ENCODE measurements at regions not wholly inside any gene's neighbourhood (a gene's known extent, or its start where the extent isn't known, plus 50 kb on each side); places are given as distances from the start of the nearest gene placed in this dataset.

DNA sequence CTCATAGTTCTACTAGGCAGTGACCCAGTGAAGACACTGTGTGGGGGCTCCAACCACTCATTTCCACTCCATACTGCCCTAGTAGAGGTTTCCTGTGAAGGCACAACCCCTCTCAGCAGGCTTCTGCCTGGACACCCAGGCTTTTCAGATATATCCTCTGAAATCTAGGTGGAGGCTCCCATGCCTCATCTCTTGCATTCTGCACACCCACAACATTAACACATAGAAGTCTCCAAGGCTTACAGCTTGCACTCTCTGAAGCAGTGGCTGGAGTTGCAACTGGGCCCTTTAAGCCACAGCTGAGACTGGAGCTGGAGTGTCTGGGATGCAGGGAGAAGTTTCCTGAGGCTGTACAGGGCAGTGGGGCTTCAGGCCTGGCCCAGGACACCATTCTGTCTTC is 347.7 kb upstream of the SPRY2 start:
- no peaks in the 10 kb centered on the region for H3K4me1 ChIP-seq (replicated peaks)
- H3K27ac ChIP-seq: no peak overlapping the region
- H3K27me3 ChIP-seq (replicated peaks; ENCODE audit: insufficient read depth): no peaks in the 10 kb centered on the region
- no peaks in the 10 kb centered on the region for H3K9me3 ChIP-seq
- H3K36me3 ChIP-seq: no peaks in the 10 kb centered on the region
- intact Hi-C loops (cut with DNase I): no loop called here
- H3K4me3 ChIP-seq: no peak overlapping the region
- DNase-seq (ENCODE audit: low spot score): no peak
- TF ChIP-seq, protein P1, sequence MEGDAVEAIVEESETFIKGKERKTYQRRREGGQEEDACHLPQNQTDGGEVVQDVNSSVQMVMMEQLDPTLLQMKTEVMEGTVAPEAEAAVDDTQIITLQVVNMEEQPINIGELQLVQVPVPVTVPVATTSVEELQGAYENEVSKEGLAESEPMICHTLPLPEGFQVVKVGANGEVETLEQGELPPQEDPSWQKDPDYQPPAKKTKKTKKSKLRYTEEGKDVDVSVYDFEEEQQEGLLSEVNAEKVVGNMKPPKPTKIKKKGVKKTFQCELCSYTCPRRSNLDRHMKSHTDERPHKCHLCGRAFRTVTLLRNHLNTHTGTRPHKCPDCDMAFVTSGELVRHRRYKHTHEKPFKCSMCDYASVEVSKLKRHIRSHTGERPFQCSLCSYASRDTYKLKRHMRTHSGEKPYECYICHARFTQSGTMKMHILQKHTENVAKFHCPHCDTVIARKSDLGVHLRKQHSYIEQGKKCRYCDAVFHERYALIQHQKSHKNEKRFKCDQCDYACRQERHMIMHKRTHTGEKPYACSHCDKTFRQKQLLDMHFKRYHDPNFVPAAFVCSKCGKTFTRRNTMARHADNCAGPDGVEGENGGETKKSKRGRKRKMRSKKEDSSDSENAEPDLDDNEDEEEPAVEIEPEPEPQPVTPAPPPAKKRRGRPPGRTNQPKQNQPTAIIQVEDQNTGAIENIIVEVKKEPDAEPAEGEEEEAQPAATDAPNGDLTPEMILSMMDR (IDR thresholded peaks at IDR 0.05): no peak
- TF ChIP-seq POLR2A (IDR thresholded peaks at IDR 0.05): no peak
- no peak for TF ChIP-seq POLR2AphosphoS5 (IDR thresholded peaks at IDR 0.05)

GRCh38 chr13:80685942-80686341 is 345.0 kb upstream of the SPRY2 start:
- TF ChIP-seq POLR2AphosphoS5 (IDR thresholded peaks at IDR 0.05): no peak
- TF ChIP-seq, protein P1 (IDR thresholded peaks at IDR 0.05): no peak
- no peak for TF ChIP-seq POLR2A (IDR thresholded peaks at IDR 0.05)
- WGBS: 88% methylated on average over 1 of the region's 1 CpG
- no peak overlapping the region for H3K27ac ChIP-seq
- H3K4me3 ChIP-seq: no peak overlapping the region
- H3K27me3 ChIP-seq (replicated peaks; ENCODE audit: insufficient read depth): no peaks in the 10 kb centered on the region
- no peaks in the 10 kb centered on the region for H3K9me3 ChIP-seq
- intact Hi-C loops (cut with DNase I): no loop called here
- no peaks in the 10 kb centered on the region for H3K4me1 ChIP-seq (replicated peaks)
- H3K36me3 ChIP-seq: no peaks in the 10 kb centered on the region
- no peak for DNase-seq (ENCODE audit: low spot score)

GRCh38 chr13:80684217-80684991 is 343.5 kb upstream of the SPRY2 start:
- TF ChIP-seq POLR2A (IDR thresholded peaks at IDR 0.05): no peak
- TF ChIP-seq POLR2AphosphoS5 (IDR thresholded peaks at IDR 0.05): no peak
- no peak overlapping the region for H3K27ac ChIP-seq
- H3K27me3 ChIP-seq (replicated peaks; ENCODE audit: insufficient read depth): no peaks in the 10 kb centered on the region
- H3K4me3 ChIP-seq: no peak overlapping the region
- H3K36me3 ChIP-seq: no peaks in the 10 kb centered on the region
- no peaks in the 10 kb centered on the region for H3K4me1 ChIP-seq (replicated peaks)
- intact Hi-C loops (cut with DNase I): no loop called here
- no peaks in the 10 kb centered on the region for H3K9me3 ChIP-seq
- 43% methylated on average over 2 of the region's 2 CpGs for WGBS
- DNase-seq (ENCODE audit: low spot score): no peak

DNA sequence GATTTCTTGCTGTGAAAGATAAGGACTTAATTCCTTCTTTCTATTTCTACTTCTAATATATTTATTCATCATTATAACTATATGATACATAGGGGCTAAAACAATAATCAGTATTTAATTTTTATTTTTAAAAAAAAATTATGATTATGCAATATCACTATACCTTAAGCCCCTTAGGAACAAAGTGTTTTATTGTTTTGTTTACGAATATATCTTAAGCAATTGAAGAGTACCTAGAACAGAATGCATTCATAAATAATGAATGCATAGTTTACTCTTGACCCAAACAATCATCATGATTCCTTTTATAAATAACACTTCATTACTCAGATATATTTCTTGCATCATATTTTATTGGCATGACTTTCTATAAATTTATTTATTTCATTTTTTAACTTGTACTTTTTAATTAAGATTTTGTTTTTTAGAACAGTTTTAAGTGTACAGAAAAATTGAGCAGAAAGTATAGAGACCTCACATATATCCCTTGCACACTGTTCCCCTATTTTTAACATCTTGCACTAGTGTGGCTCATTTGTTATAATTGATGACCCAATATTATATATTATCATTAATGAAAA is 339.9 kb upstream of the SPRY2 start:
- DNase-seq (ENCODE audit: low spot score): no peak
- Histone ChIP-seq H3K4me1 (replicated peaks) (no peaks in the 10 kb centered on the region), H3K27ac (no peak overlapping the region), H3K27me3 (replicated peaks; ENCODE audit: insufficient read depth) (no peaks in the 10 kb centered on the region), H3K36me3 (no peaks in the 10 kb centered on the region), H3K4me3 (no peak overlapping the region), H3K9me3 (no peaks in the 10 kb centered on the region)
- TF ChIP-seq, protein P1 (IDR thresholded peaks at IDR 0.05): no peak
- TF ChIP-seq POLR2A (IDR thresholded peaks at IDR 0.05): no peak
- no peak for TF ChIP-seq POLR2AphosphoS5 (IDR thresholded peaks at IDR 0.05)
- intact Hi-C loops (cut with DNase I): no loop called here
- WGBS: 97% methylated on average over 1 of the region's 1 CpG

DNA sequence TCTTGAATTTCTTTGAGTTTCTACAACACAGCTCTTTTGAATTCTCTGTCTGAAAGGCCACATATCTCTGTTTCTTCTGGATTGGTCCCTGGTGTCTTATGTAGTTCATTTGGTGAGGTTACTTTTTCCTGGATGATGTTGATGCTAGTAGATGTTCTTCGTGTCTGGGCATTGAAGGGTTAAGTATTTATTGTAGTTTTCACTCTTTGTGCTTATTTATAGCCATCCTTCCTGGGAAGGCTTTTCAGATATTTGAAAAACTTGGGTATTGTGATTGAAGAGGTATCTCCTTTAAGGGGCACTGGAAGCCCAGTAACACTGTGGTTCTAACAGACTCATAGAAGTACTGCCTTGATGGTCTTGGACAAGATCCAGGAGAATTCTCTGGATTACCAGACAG is 338.5 kb upstream of the SPRY2 start:
- H3K4me1 ChIP-seq (replicated peaks): no peaks in the 10 kb centered on the region
- no peaks in the 10 kb centered on the region for H3K36me3 ChIP-seq
- no peak overlapping the region for H3K27ac ChIP-seq
- WGBS: 81% methylated on average over 1 of the region's 1 CpG
- intact Hi-C loops (cut with DNase I): no loop called here
- H3K4me3 ChIP-seq: no peak overlapping the region
- H3K27me3 ChIP-seq (replicated peaks; ENCODE audit: insufficient read depth): no peaks in the 10 kb centered on the region
- TF ChIP-seq, protein P1 (IDR thresholded peaks at IDR 0.05): no peak
- TF ChIP-seq POLR2AphosphoS5 (IDR thresholded peaks at IDR 0.05) (no peak), POLR2A (IDR thresholded peaks at IDR 0.05) (no peak)
- no peak for DNase-seq (ENCODE audit: low spot score)
- no peaks in the 10 kb centered on the region for H3K9me3 ChIP-seq
